ENCODE measurements at regions not wholly inside any gene's neighbourhood (a gene's known extent, or its start where the extent isn't known, plus 50 kb on each side); places are given as distances from the start of the nearest gene placed in this dataset.

- ChIA-PET CTCF (no interaction called here), POLR2A (no interaction called here)
- TF ChIP-seq CTCF (IDR thresholded peaks at IDR 0.05) (no peak), ZNF512 (CRISPR knock-in tag; IDR thresholded peaks at IDR 0.05; ENCODE audit: borderline replicate concordance) (no peak), USF1 (CRISPR knock-in tag; IDR thresholded peaks at IDR 0.05) (no peak), NFATC4 (CRISPR knock-in tag; IDR thresholded peaks at IDR 0.05) (no peak), E2F1 (CRISPR knock-in tag; IDR thresholded peaks at IDR 0.05) (no peak), RELA (CRISPR knock-in tag; IDR thresholded peaks at IDR 0.05; ENCODE audit: borderline replicate concordance) (no peak), CREB1 (CRISPR knock-in tag; IDR thresholded peaks at IDR 0.05) (no peak), CBFB (CRISPR knock-in tag; IDR thresholded peaks at IDR 0.05; ENCODE audit: low read depth) (no peak), NFYB (CRISPR knock-in tag; conservative IDR thresholded peaks at IDR 0.05; ENCODE audit: low read depth) (no peak), CREM (CRISPR knock-in tag; IDR thresholded peaks at IDR 0.05) (no peak), HMGXB4 (CRISPR knock-in tag; IDR thresholded peaks at IDR 0.05) (no peak), ELF4 (CRISPR knock-in tag; IDR thresholded peaks at IDR 0.05; ENCODE audit: low read depth) (no peak), TP53 (CRISPR knock-in tag; IDR thresholded peaks at IDR 0.05) (no peak), RORB (CRISPR knock-in tag; IDR thresholded peaks at IDR 0.05) (no peak), GRHL2 (CRISPR knock-in tag; IDR thresholded peaks at IDR 0.05; ENCODE audit: insufficient replicate concordance, severe bottlenecking) (no peak), FOXJ3 (CRISPR knock-in tag; IDR thresholded peaks at IDR 0.05; ENCODE audit: borderline replicate concordance) (no peak), ATF1 (CRISPR knock-in tag; IDR thresholded peaks at IDR 0.05) (no peak), TEAD1 (CRISPR knock-in tag; IDR thresholded peaks at IDR 0.05) (no peak), JUN (CRISPR knock-in tag; IDR thresholded peaks at IDR 0.05) (no peak), STAT6 (CRISPR knock-in tag; conservative IDR thresholded peaks at IDR 0.05; ENCODE audit: low read depth) (no peak)
- Mint-ChIP-seq H3K9me3 (peaks cover 2% of the 10 kb centered on the region; the same call in 1 of the 2 replicates), H3K27me3 (ENCODE audit: low read depth) (no peaks in the 10 kb centered on the region), H3K4me3 (no peak overlapping the region), H3K4me1 (peaks cover 47% of the 10 kb centered on the region), H3K36me3 (no peaks in the 10 kb centered on the region), H3K27ac (no peak overlapping the region)
- DNase-seq (ENCODE audit: low spot score) (no peak), ATAC-seq (no peak)
Observed at GRCh38 chr13:94829185-94829836, 117.0 kb upstream of the SOX21 start.
